HG03280 (cell line): ENCODE measurements at regions not wholly inside any gene's neighbourhood (a gene's known extent, or its start where the extent isn't known, plus 50 kb on each side); places are given as distances from the start of the nearest gene placed in this dataset.

Source experiments
- ATAC-seq: cut with Tn5 transposase; IDR thresholded peaks from one replicate; pipeline ENCODE4 v1.9.1; 2021; ENCODE audit warnings: mild to moderate bottlenecking, moderate library complexity; ENCODE audit not compliant: unreplicated experiment

- ATAC-seq, result no peak
Observed at GRCh38 chr7:17678896-17679295, 261.4 kb downstream of the SNX13 start.

- ATAC-seq, result no peak
Observed at GRCh38 chr7:17679458-17679857, 260.8 kb downstream of the SNX13 start.

- ATAC-seq, result no peak
Observed at GRCh38 chr7:17680026-17680425, 260.3 kb downstream of the SNX13 start.

GRCh38 chr7:17680943-17681351 lies 259.3 kb downstream of the SNX13 start:
- ATAC-seq, result no peak

- ATAC-seq, result no peak
Observed at GRCh38 chr7:17681965-17682364, 258.3 kb downstream of the SNX13 start.

GRCh38 chr7:17682586-17682985 lies 257.7 kb downstream of the SNX13 start:
- no peak for ATAC-seq

- ATAC-seq, result no peak
Observed at GRCh38 chr7:17685141-17685540, 255.2 kb downstream of the SNX13 start.

GRCh38 chr7:17687361-17687760 lies 252.9 kb downstream of the SNX13 start:
- ATAC-seq, result no peak

- ATAC-seq, result no peak
Observed at GRCh38 chr7:17689361-17689902, 250.9 kb downstream of the SNX13 start.

- peak; percentile 50 for ATAC-seq
Observed at GRCh38 chr7:17690030-17690429, 250.3 kb downstream of the SNX13 start.

GRCh38 chr7:17696422-17696821 lies 243.9 kb downstream of the SNX13 start:
- no peak for ATAC-seq

GRCh38 chr7:17697128-17697881 lies 243.0 kb downstream of the SNX13 start:
- ATAC-seq, result no peak

- no peak for ATAC-seq
Observed at GRCh38 chr7:17699696-17700095, 240.6 kb downstream of the SNX13 start.

- no peak for ATAC-seq
Observed at GRCh38 chr7:17700138-17700537, 240.2 kb downstream of the SNX13 start.

GRCh38 chr7:17706275-17706674 lies 234.0 kb downstream of the SNX13 start:
- no peak for ATAC-seq

GRCh38 chr7:17706734-17707133 lies 233.6 kb downstream of the SNX13 start:
- peak; percentile 77 for ATAC-seq

- ATAC-seq, result no peak
Observed at GRCh38 chr7:17709127-17709526, 231.2 kb downstream of the SNX13 start.

- no peak for ATAC-seq
Observed at GRCh38 chr7:17709599-17709998, 230.7 kb downstream of the SNX13 start.

GRCh38 chr7:17710312-17710711 lies 230.0 kb downstream of the SNX13 start:
- ATAC-seq, result no peak

GRCh38 chr7:17713584-17713983 lies 226.7 kb downstream of the SNX13 start:
- no peak for ATAC-seq

- ATAC-seq, result no peak
Observed at GRCh38 chr7:17716816-17717215, 223.5 kb downstream of the SNX13 start.

- no peak for ATAC-seq
Observed at GRCh38 chr7:17719998-17720397, 220.3 kb downstream of the SNX13 start.
